DOHH2 (cell line): ENCODE measurements at regions not wholly inside any gene's neighbourhood (a gene's known extent, or its start where the extent isn't known, plus 50 kb on each side); places are given as distances from the start of the nearest gene placed in this dataset.

Source experiments
- H3F3A ChIP-seq: fragments of 200-600 bp; sonication (generic), shearing (Covaris generic); 2 replicates; pipeline ENCODE4 v1.6.0; 2016; ENCODE audit warnings: antibody characterized with exemption, mild to moderate bottlenecking; ENCODE audit not compliant: control insufficient read depth, insufficient read depth
- H3K27ac ChIP-seq: fragments of 200-600 bp; sonication (generic); 2 replicates; pipeline ENCODE4 v1.5.1; 2014; ENCODE audit warnings: low read depth, mild to moderate bottlenecking, low read length, moderate library complexity
- H3K27me3 ChIP-seq: fragments of 200-600 bp; sonication (generic); 2 replicates; pipeline ENCODE4 v1.6.1; 2014; ENCODE audit warnings: mild to moderate bottlenecking, low read length, mixed read lengths; ENCODE audit not compliant: control insufficient read depth
- H3K36me3 ChIP-seq: fragments of 200-600 bp; sonication (generic); 2 replicates; pipeline ENCODE4 v1.6.1; 2014; ENCODE audit warnings: mild to moderate bottlenecking, low read length, moderate library complexity, mixed read lengths; ENCODE audit not compliant: control insufficient read depth
- H3K4me1 ChIP-seq: fragments of 200-600 bp; sonication (generic); 2 replicates; pipeline ENCODE4 v1.6.1; 2014; ENCODE audit warnings: mild to moderate bottlenecking, low read length, mixed read lengths; ENCODE audit not compliant: control insufficient read depth
- H3K4me2 ChIP-seq: fragments of 200-600 bp; sonication (generic); 2 replicates; pipeline ENCODE4 v1.6.0; 2014; ENCODE audit warnings: mild to moderate bottlenecking, low read length, moderate library complexity
- H3K4me3 ChIP-seq: fragments of 200-600 bp; sonication (generic); 2 replicates; pipeline ENCODE4 v1.5.1; 2014; ENCODE audit warnings: mild to moderate bottlenecking, low read length, mixed read lengths
- H3K79me2 ChIP-seq: fragments of 200-600 bp; sonication (generic); 2 replicates; pipeline ENCODE4 v1.6.1; 2014; ENCODE audit warnings: mild to moderate bottlenecking, low read length, mixed read lengths; ENCODE audit not compliant: control insufficient read depth
- H3K9me2 ChIP-seq: fragments of 200-600 bp; sonication (generic); replicated peaks from 2 replicates; pipeline ENCODE4 v1.6.1; 2014; ENCODE audit warnings: mild to moderate bottlenecking, low read length, mixed read lengths; ENCODE audit not compliant: control insufficient read depth
- H3K9me3 ChIP-seq: fragments of 200-600 bp; sonication (generic); 2 replicates; pipeline ENCODE4 v1.6.1; 2014; ENCODE audit warnings: antibody characterized with exemption, low read length, mixed read lengths; ENCODE audit not compliant: control insufficient read depth, insufficient read depth
- H4K20me1 ChIP-seq: fragments of 200-600 bp; sonication (generic); 2 replicates; pipeline ENCODE4 v1.6.0; 2014; ENCODE audit warnings: low read depth, mild to moderate bottlenecking, antibody characterized with exemption, low read length, moderate library complexity; ENCODE audit not compliant: control insufficient read depth, insufficient read depth
- EZH2phosphoT487 ChIP-seq: fragments of 200-600 bp; sonication (generic); IDR thresholded peaks from 2 replicates; pipeline ENCODE4 v1.6.1; 2017; ENCODE audit warnings: borderline replicate concordance, mild to moderate bottlenecking, antibody characterized with exemption, low read length, moderate library complexity, mixed read lengths
- TF ChIP-seq, protein P1 (sequence below): fragments of 200-600 bp; sonication (generic); IDR thresholded peaks from one replicate; pipeline ENCODE4 v1.5.1; 2014; ENCODE audit warnings: antibody characterized with exemption, mild to moderate bottlenecking, low read depth, low read length; ENCODE audit not compliant: poor library complexity, severe bottlenecking

DNA sequence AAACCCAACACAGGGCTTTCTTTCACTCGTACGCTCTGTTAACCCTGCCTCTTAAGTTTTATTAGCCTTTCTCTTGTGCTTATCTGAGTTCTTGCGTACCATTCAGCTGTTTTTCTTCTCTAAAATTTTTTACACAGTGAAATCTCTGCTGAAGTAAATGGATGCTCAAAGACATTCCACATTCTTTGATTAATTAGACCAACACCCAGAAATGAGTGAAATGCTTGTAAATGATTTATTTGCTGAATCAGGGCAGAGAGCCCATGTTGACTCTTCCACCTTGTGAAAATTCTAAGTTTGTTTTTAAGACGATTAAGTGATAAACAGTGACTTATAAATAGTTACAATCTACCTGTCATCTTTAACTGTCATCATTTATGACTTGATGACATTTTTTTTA, 156.7 kb downstream of the ACTL8 start:
- Histone ChIP-seq H4K20me1 (no peaks in the 10 kb centered on the region), H3K79me2 (no peaks in the 10 kb centered on the region), H3K4me3 (no peak overlapping the region), H3K36me3 (no peaks in the 10 kb centered on the region), H3K4me1 (no peaks in the 10 kb centered on the region), H3K27me3 (0 out of 2 replicates have a peak, but pooled peaks cover 2% of the 10 kb centered on the region), H3K9me3 (no peaks in the 10 kb centered on the region), H3F3A (no peaks in the 10 kb centered on the region), H3K4me2 (no peak overlapping the region), H3K9me2 (no peaks in the 10 kb centered on the region), H3K27ac (no peak overlapping the region)
- no peak for TF ChIP-seq EZH2phosphoT487
- TF ChIP-seq, protein P1, sequence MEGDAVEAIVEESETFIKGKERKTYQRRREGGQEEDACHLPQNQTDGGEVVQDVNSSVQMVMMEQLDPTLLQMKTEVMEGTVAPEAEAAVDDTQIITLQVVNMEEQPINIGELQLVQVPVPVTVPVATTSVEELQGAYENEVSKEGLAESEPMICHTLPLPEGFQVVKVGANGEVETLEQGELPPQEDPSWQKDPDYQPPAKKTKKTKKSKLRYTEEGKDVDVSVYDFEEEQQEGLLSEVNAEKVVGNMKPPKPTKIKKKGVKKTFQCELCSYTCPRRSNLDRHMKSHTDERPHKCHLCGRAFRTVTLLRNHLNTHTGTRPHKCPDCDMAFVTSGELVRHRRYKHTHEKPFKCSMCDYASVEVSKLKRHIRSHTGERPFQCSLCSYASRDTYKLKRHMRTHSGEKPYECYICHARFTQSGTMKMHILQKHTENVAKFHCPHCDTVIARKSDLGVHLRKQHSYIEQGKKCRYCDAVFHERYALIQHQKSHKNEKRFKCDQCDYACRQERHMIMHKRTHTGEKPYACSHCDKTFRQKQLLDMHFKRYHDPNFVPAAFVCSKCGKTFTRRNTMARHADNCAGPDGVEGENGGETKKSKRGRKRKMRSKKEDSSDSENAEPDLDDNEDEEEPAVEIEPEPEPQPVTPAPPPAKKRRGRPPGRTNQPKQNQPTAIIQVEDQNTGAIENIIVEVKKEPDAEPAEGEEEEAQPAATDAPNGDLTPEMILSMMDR, result no peak

DNA sequence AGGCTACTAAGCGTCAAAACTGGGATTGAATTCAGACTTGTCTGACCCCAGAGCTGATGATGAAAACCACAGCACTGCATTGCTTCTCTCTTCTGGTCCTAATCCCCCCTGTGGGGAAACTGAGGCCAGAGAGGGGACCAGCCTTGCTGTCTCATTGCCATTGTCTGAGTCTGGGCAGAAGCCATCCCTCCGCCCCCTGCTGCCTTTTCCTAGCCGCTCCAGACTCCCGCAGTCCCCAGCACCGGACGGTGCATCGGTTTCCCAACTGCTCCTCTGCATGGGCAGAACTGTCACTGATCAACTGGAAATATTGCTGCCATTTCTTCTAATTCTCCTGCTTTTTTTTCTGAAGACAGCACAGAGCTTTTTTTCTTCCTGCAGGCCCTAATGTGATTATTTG, 157.4 kb downstream of the ACTL8 start:
- Histone ChIP-seq H3K27ac (no peak overlapping the region), H3K4me1 (no peaks in the 10 kb centered on the region), H3K9me2 (no peaks in the 10 kb centered on the region), H3K9me3 (no peaks in the 10 kb centered on the region), H3K27me3 (0 out of 2 replicates have a peak, but pooled peaks cover 2% of the 10 kb centered on the region), H4K20me1 (no peaks in the 10 kb centered on the region), H3K79me2 (no peaks in the 10 kb centered on the region), H3F3A (no peaks in the 10 kb centered on the region), H3K4me2 (no peak overlapping the region), H3K36me3 (no peaks in the 10 kb centered on the region), H3K4me3 (no peak overlapping the region)
- TF ChIP-seq, protein P1, result no peak
- no peak for TF ChIP-seq EZH2phosphoT487

DNA sequence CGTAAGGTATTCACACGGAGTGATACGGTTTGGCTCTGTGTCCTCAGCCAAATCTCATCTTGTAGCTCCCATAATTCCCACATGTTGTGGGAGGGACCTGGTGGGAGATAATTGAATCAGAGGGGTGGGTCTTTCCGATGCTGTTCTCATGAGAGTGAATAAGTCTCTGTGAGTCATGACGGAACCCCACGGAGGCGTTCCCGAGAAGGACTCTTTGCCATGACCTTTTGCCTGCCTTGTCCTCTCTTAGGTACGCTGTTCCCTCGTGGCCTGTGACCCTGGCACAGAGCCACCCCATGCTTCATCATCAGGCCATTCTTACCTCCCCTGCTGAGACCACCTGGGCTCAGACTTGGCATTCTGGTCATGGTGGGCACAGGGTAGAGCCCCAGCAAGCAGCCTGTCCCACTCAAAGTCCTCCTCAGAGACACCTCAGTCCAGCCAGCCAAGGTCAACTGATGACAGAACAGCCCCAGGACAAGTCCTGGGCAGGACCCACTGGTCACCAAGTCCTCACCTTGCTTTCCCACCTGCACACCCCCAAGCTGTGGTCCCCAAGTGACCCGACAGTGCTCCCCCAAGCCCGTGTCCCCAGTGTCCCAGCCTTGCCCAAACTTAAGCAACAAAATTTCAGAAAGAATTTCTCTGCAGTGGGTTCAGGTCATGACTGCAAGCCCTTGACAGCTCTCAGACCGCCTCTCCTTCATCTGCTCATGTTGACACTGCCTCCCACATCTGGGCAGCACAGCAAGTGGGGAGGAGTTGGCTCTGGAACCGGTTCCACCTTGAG, 158.4 kb downstream of the ACTL8 start:
- no peaks in the 10 kb centered on the region for H3K9me3 ChIP-seq
- no peaks in the 10 kb centered on the region for H3K4me1 ChIP-seq
- no peak overlapping the region for H3K4me2 ChIP-seq
- H3K27ac ChIP-seq, result no peak overlapping the region
- TF ChIP-seq, protein P1, result no peak
- TF ChIP-seq EZH2phosphoT487, result no peak
- no peaks in the 10 kb centered on the region for H4K20me1 ChIP-seq
- H3K27me3 ChIP-seq, result 0 out of 2 replicates have a peak, but pooled peaks cover 2% of the 10 kb centered on the region
- H3K9me2 ChIP-seq, result no peaks in the 10 kb centered on the region
- no peaks in the 10 kb centered on the region for H3K36me3 ChIP-seq
- H3K4me3 ChIP-seq, result no peak overlapping the region
- H3F3A ChIP-seq, result no peaks in the 10 kb centered on the region
- no peaks in the 10 kb centered on the region for H3K79me2 ChIP-seq
